Suprapubic skin (tissue), 3 donors: ENCODE measurements at regions not wholly inside any gene's neighbourhood (a gene's known extent, or its start where the extent isn't known, plus 50 kb on each side); places are given as distances from the start of the nearest gene placed in this dataset.

Experiments
- CTCF ChIP-seq, 2 donors: fragments of 200-600 bp in 1 of 2; fragments of 450-650 bp in 1 of 2; sonication (generic) in 1 of 2; IDR thresholded peaks; one replicate each; pipeline ENCODE4 v1.5.1; 2016 to 2019; ENCODE audit warnings: antibody characterized with exemption in 2 of 2, mild to moderate bottlenecking in 1 of 2, moderate library complexity in 1 of 2
- POLR2A ChIP-seq, 2 donors: fragments of 450-650 bp; IDR thresholded peaks; one replicate each; pipeline ENCODE4 v1.6.1; 2017; ENCODE audit warnings: antibody characterized with exemption in 2 of 2, mild to moderate bottlenecking in 2 of 2, moderate library complexity in 2 of 2

- TF ChIP-seq POLR2A (IDR thresholded peaks at IDR 0.05), result no peak
- TF ChIP-seq CTCF (IDR thresholded peaks at IDR 0.05), result no peak
Observed at GRCh38 chr11:97703851-97704250, 1314.0 kb downstream of the JRKL start.
